ENCODE measurements at regions not wholly inside any gene's neighbourhood (a gene's known extent, or its start where the extent isn't known, plus 50 kb on each side); places are given as distances from the start of the nearest gene placed in this dataset.

DNA sequence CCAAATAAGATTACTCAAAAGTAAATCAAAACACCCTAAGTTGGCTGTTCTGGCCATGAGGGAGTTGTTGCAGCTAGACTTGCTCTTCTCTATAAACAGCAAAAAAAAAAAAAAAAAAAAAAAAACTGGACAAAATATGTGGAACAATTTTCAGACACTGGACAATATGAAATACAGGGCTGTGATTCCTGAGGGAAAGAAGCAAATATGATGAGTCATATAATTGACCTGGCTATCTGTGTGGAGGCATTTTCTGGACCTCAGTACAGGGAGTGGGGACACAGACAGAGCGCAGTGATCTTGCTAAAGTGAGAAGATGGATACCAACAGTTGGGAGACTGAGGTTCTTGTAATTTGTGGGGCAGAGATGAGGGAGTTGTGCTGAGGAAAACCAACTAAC, 192.0 kb upstream of the HAND2 start:
- TF ChIP-seq POLR2A (IDR thresholded peaks at IDR 0.05): no peak
- TF ChIP-seq, protein P1, sequence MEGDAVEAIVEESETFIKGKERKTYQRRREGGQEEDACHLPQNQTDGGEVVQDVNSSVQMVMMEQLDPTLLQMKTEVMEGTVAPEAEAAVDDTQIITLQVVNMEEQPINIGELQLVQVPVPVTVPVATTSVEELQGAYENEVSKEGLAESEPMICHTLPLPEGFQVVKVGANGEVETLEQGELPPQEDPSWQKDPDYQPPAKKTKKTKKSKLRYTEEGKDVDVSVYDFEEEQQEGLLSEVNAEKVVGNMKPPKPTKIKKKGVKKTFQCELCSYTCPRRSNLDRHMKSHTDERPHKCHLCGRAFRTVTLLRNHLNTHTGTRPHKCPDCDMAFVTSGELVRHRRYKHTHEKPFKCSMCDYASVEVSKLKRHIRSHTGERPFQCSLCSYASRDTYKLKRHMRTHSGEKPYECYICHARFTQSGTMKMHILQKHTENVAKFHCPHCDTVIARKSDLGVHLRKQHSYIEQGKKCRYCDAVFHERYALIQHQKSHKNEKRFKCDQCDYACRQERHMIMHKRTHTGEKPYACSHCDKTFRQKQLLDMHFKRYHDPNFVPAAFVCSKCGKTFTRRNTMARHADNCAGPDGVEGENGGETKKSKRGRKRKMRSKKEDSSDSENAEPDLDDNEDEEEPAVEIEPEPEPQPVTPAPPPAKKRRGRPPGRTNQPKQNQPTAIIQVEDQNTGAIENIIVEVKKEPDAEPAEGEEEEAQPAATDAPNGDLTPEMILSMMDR (IDR thresholded peaks at IDR 0.05): no peak

All from heart left ventricle (tissue), 13 donors.